GM12878 (cell line): ENCODE measurements at regions not wholly inside any gene's neighbourhood (a gene's known extent, or its start where the extent isn't known, plus 50 kb on each side); places are given as distances from the start of the nearest gene placed in this dataset.

ENCODE experiments used
- ATAC-seq: fragments of 200-7000 bp; cut with Tn5 transposase; 3 replicates; pipeline ENCODE4 v1.9.1; 2020; ENCODE audit warnings: mild to moderate bottlenecking, moderate library complexity
- BruUV-seq: library from RNA; stranded (reverse); fragments of 400-500 nt; replicated peaks from 2 replicates; lab custom pipeline; 2021; lab: Mats Ljungman, UMichigan
- CTCF ChIA-PET: fragments of 300-600 bp; sonication (Branson Sonifier 250); formaldehyde crosslinking; extraction: SDS; loops from one replicate; lab custom pipeline; 2021; ENCODE audit warnings: inconsistent platforms; lab: Yijun Ruan, JAX
- POLR2A ChIA-PET: fragments of 350-600 bp; formaldehyde crosslinking; extraction: SDS; loops from one replicate; lab custom pipeline; 2021; ENCODE audit warnings: inconsistent platforms; lab: Charles Lee
- RAD21 ChIA-PET: fragments of 300-600 bp; sonication (Branson Sonifier 250); formaldehyde crosslinking; loops from one replicate; lab custom pipeline; 2023; ENCODE audit warnings: antibody characterized with exemption; ENCODE audit not compliant: unreplicated experiment; lab: Charles Lee
- SMC1A ChIA-PET: fragments of 300-600 bp; sonication (Branson Sonifier 250); formaldehyde crosslinking; loops from one replicate; lab custom pipeline; 2023; ENCODE audit not compliant: unreplicated experiment, uncharacterized antibody; lab: Charles Lee
- DNase-seq: peaks from one replicate; pipeline ENCODE4 v3.0.0-alpha.2; 2011; ENCODE audit warnings: low read depth, low spot score
- FAIRE-seq: peaks from 3 replicates; lab custom pipeline; 2011; peaks lifted over from hg19 to GRCh38; lab: Jason Lieb, UNC
- H2AFZ ChIP-seq: 2 replicates; pipeline ENCODE4 v1.6.0; 2011; ENCODE audit warnings: low read depth, low read length, control low read depth; ENCODE audit not compliant: control insufficient read depth
- H3K27ac ChIP-seq: 2 replicates; pipeline ENCODE4 v1.5.1; 2011; ENCODE audit warnings: control low read depth; ENCODE audit not compliant: control insufficient read depth, insufficient read depth
- H3K27me3 ChIP-seq, 2 experiments: replicated peaks in 1 of 2; 2 replicates each; pipeline versions ENCODE4 v1.6.0 to v1.6.1; 2011; ENCODE audit warnings: low read length in 1 of 2; ENCODE audit not compliant: control insufficient read depth in 2 of 2, insufficient read depth in 2 of 2
- H3K36me3 ChIP-seq, 2 experiments: 2 replicates each; pipeline ENCODE4 v1.5.1; 2011; ENCODE audit warnings: low read length in 1 of 2; ENCODE audit not compliant: control insufficient read depth in 2 of 2, insufficient read depth in 2 of 2
- H3K4me1 ChIP-seq: 2 replicates; pipeline ENCODE4 v1.6.1; 2011; ENCODE audit warnings: mild to moderate bottlenecking, low read length, moderate library complexity, mixed read lengths; ENCODE audit not compliant: control insufficient read depth, insufficient read depth
- H3K4me2 ChIP-seq: 2 replicates; pipeline ENCODE4 v1.6.0; 2011; ENCODE audit warnings: control low read depth; ENCODE audit not compliant: control insufficient read depth, insufficient read depth
- H3K4me3 ChIP-seq: fragments of 200-600 bp; sonication (generic); 2 replicates; pipeline ENCODE4 v1.5.1; 2016
- H3K79me2 ChIP-seq: 2 replicates; pipeline ENCODE4 v1.6.0; 2011; ENCODE audit warnings: low read length; ENCODE audit not compliant: control insufficient read depth, insufficient read depth
- H3K9ac ChIP-seq: 2 replicates; pipeline ENCODE4 v1.8.0; 2011; ENCODE audit warnings: low read length, control low read depth, mixed read lengths; ENCODE audit not compliant: control insufficient read depth, insufficient read depth
- H3K9me3 ChIP-seq: replicated peaks from 3 replicates; pipeline ENCODE4 v1.5.1; 2011; ENCODE audit warnings: mild to moderate bottlenecking, low read length; ENCODE audit not compliant: control insufficient read depth, insufficient read depth
- H4K20me1 ChIP-seq: 2 replicates; pipeline ENCODE4 v1.6.0; 2011; ENCODE audit not compliant: control insufficient read depth, insufficient read depth
- CEBPB ChIP-seq, 2 experiments: fragments of 150-350 bp in 1 of 2; IDR thresholded peaks; 2 replicates each; pipeline ENCODE4 v1.6.1; 2012 to 2014; ENCODE audit warnings: low read depth in 2 of 2, low read length in 2 of 2, borderline replicate concordance in 1 of 2, inconsistent platforms in 1 of 2
- DPF2 ChIP-seq: fragments of 450-650 bp; IDR thresholded peaks from 2 replicates; pipeline ENCODE4 v1.6.1; 2017; ENCODE audit warnings: mild to moderate bottlenecking
- GABPA ChIP-seq: IDR thresholded peaks from 2 replicates; pipeline ENCODE4 v1.6.1; 2014; ENCODE audit warnings: antibody characterized with exemption, low read depth, mild to moderate bottlenecking, inconsistent platforms
- IKZF2 ChIP-seq, 2 experiments: fragments of 450-650 bp; IDR thresholded peaks; 2 replicates each; pipeline ENCODE4 v1.6.1; 2017; ENCODE audit warnings: mild to moderate bottlenecking in 2 of 2, moderate library complexity in 2 of 2
- KAT2A ChIP-seq: conservative IDR thresholded peaks from 2 replicates; pipeline ENCODE4 v1.6.1; 2011; ENCODE audit warnings: low read depth, low read length; ENCODE audit not compliant: control insufficient read depth
- MYC ChIP-seq: IDR thresholded peaks from 2 replicates; pipeline ENCODE4 v1.6.1; 2011; ENCODE audit warnings: mild to moderate bottlenecking, low read length, moderate library complexity, inconsistent platforms; ENCODE audit not compliant: insufficient read depth, insufficient replicate concordance, insufficient read length, severe bottlenecking
- RBBP5 ChIP-seq: fragments of 200-600 bp; sonication (generic); conservative IDR thresholded peaks from 2 replicates; pipeline ENCODE4 v1.6.1; 2016
- RFX5 ChIP-seq: IDR thresholded peaks from 2 replicates; pipeline ENCODE4 v1.6.1; 2011; ENCODE audit warnings: low read depth, low read length, improper control_type of control experiment
- SMAD5 ChIP-seq: IDR thresholded peaks from 2 replicates; pipeline ENCODE4 v1.6.1; 2016; ENCODE audit warnings: antibody characterized with exemption, low read depth
- SPI1 ChIP-seq: IDR thresholded peaks from 2 replicates; pipeline ENCODE4 v1.6.1; 2011; ENCODE audit warnings: low read depth, mild to moderate bottlenecking, low read length, moderate library complexity, borderline replicate concordance; ENCODE audit not compliant: insufficient read depth
- TBL1XR1 ChIP-seq: IDR thresholded peaks from 2 replicates; pipeline ENCODE4 v1.6.1; 2012; ENCODE audit warnings: low read depth, low read length, improper control_type of control experiment
- WRNIP1 ChIP-seq: IDR thresholded peaks from 2 replicates; pipeline ENCODE4 v1.6.1; 2011; ENCODE audit warnings: low read depth, low read length, improper control_type of control experiment, borderline replicate concordance
- ZNF207 ChIP-seq: fragments of 450-650 bp; IDR thresholded peaks from 2 replicates; pipeline ENCODE4 v1.6.1; 2014; ENCODE audit warnings: antibody characterized with exemption, mild to moderate bottlenecking, borderline replicate concordance
- ZNF24 ChIP-seq: fragments of 450-650 bp; IDR thresholded peaks from 2 replicates; pipeline ENCODE4 v1.6.1; 2017; ENCODE audit warnings: antibody characterized with exemption, mild to moderate bottlenecking
- ZNF274 ChIP-seq: IDR thresholded peaks from one replicate; pipeline ENCODE4 v1.8.0; 2011; ENCODE audit not compliant: insufficient read length, insufficient read depth
- ZNF384 ChIP-seq: IDR thresholded peaks from 2 replicates; pipeline ENCODE4 v1.6.1; 2012; ENCODE audit warnings: low read depth, mild to moderate bottlenecking, low read length, improper control_type of control experiment, borderline replicate concordance
- ZZZ3 ChIP-seq: IDR thresholded peaks from 2 replicates; pipeline ENCODE4 v1.6.1; 2011; ENCODE audit warnings: low read depth; ENCODE audit not compliant: control insufficient read depth, insufficient read length
- WGBS: methylation state at CpG from one replicate; pipeline ENCODE4 v1.1.6; 2016; ENCODE audit warnings: low lambda C conversion rate; ENCODE audit not compliant: insufficient replicate concordance, insufficient coverage; ENCODE audit errors: missing lambda C conversion rate; 5-methylcytosine and 5-hydroxymethylcytosine counted together
- in situ Hi-C: fragments of 300-500 bp; cut with MboI; formaldehyde crosslinking; loops from 9 replicates; pipeline ENCODE4 v1.14.3; 2018; ENCODE audit warnings: mixed read lengths
- intact Hi-C: fragments of 100-400 bp; cut with micrococcal nuclease; formaldehyde crosslinking; loops from one replicate; pipeline ENCODE4 v1.14.2; 2022; ENCODE audit not compliant: unreplicated experiment
- TF ChIP-seq, protein P1 (sequence below): IDR thresholded peaks from 2 replicates; pipeline ENCODE4 v1.6.1; 2011; ENCODE audit warnings: borderline replicate concordance, low read depth, mild to moderate bottlenecking, moderate library complexity, low read length; ENCODE audit not compliant: insufficient read depth, poor library complexity, severe bottlenecking

GRCh38 chr7:42406358-42406757 is 169.3 kb upstream of the GLI3 start:
- CTCF ChIA-PET, result no interaction called here
- no peaks in the 10 kb centered on the region for H3K79me2 ChIP-seq
- no peaks in the 10 kb centered on the region for H3K4me1 ChIP-seq
- intact Hi-C loops (no loop called here), in situ Hi-C loops (no loop called here)
- no peaks in the 10 kb centered on the region for H4K20me1 ChIP-seq
- H3K36me3 ChIP-seq, result no peaks in the 10 kb centered on the region
- H2AFZ ChIP-seq, result no peak overlapping the region
- DNase-seq (no peak), ATAC-seq (no peak), FAIRE-seq (no peak)
- SMC1A ChIA-PET, result no interaction called here
- no peak overlapping the region for H3K9ac ChIP-seq
- no TSS peak for BruUV-seq
- H3K9me3 ChIP-seq, result no peaks in the 10 kb centered on the region
- H3K27ac ChIP-seq, result no peak overlapping the region
- no peaks in the 10 kb centered on the region for H3K27me3 ChIP-seq
- TF ChIP-seq SMAD5 (no peak), DPF2 (no peak), RBBP5 (no peak), TBL1XR1 (no peak), ZNF384 (no peak), IKZF2 (IDR thresholded peaks at IDR 0.05) (no peak), GABPA (no peak)
- RAD21 ChIA-PET, result no interaction called here
- H3K4me3 ChIP-seq, result no peak overlapping the region
- POLR2A ChIA-PET, result no interaction called here
- no peak overlapping the region for H3K4me2 ChIP-seq
- 66% methylated on average over 16 of the region's 16 CpGs for WGBS

DNA sequence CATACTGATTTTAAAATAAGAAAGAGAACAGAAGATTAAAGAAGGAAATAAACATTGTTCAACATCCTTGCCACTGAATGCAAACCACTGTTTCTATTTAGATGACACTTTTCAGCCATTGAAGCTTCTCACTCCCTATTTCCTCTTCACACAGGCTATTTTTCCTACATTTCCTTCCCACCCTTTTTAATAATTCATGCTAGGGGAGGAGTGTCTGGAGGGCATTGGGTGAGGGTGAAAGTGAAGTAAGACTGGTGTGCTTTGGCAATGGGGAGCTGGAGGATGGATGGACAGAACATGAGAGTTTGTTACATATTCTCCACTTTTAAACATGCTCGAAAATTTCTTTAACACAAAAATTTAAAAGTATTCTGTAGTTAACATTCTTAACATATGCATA is 168.8 kb upstream of the GLI3 start:
- Histone ChIP-seq H3K27ac (no peak overlapping the region), H3K4me1 (no peaks in the 10 kb centered on the region), H3K79me2 (no peaks in the 10 kb centered on the region), H3K4me3 (no peak overlapping the region), H3K9me3 (no peaks in the 10 kb centered on the region), H3K4me2 (no peak overlapping the region), H3K9ac (no peak overlapping the region), H3K36me3 (no peaks in the 10 kb centered on the region), H4K20me1 (no peaks in the 10 kb centered on the region), H2AFZ (no peak overlapping the region), H3K27me3 (no peaks in the 10 kb centered on the region)
- no TSS peak for BruUV-seq
- in situ Hi-C loops, result no loop called here
- ATAC-seq, result no peak
- ChIA-PET RAD21 (no interaction called here), SMC1A (no interaction called here), CTCF (no interaction called here), POLR2A (no interaction called here)
- no peak for DNase-seq
- intact Hi-C loops, result no loop called here
- no peak for FAIRE-seq
- 0% methylated on average over 1 of the region's 1 CpG for WGBS
- TF ChIP-seq KAT2A (no peak), CEBPB (IDR thresholded peaks at IDR 0.05; ENCODE audit: borderline replicate concordance in 1 of 2, low read depth in 2 of 2, low read length in 2 of 2) (no peak), SPI1 (no peak), ZNF24 (no peak), ZZZ3 (no peak), ZNF207 (no peak), MYC (no peak), ZNF274 (no peak), RFX5 (no peak), WRNIP1 (no peak)
- TF ChIP-seq, protein P1, sequence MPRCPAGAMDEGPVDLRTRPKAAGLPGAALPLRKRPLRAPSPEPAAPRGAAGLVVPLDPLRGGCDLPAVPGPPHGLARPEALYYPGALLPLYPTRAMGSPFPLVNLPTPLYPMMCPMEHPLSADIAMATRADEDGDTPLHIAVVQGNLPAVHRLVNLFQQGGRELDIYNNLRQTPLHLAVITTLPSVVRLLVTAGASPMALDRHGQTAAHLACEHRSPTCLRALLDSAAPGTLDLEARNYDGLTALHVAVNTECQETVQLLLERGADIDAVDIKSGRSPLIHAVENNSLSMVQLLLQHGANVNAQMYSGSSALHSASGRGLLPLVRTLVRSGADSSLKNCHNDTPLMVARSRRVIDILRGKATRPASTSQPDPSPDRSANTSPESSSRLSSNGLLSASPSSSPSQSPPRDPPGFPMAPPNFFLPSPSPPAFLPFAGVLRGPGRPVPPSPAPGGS, result no peak
